A673 (cell line): ENCODE measurements at regions not wholly inside any gene's neighbourhood (a gene's known extent, or its start where the extent isn't known, plus 50 kb on each side); places are given as distances from the start of the nearest gene placed in this dataset.

ENCODE experiments used
- EZH2 ChIP-seq: fragments of 200-600 bp; sonication (generic); IDR thresholded peaks from 2 replicates; pipeline ENCODE4 v1.6.1; 2017; ENCODE audit warnings: borderline replicate concordance, low read depth, mild to moderate bottlenecking, mixed read lengths, antibody characterized with exemption, low read length; ENCODE audit not compliant: poor library complexity, severe bottlenecking
- TF ChIP-seq, protein P1 (sequence below): fragments of 300-800, 200-600 bp; sonication (generic); conservative IDR thresholded peaks from 2 replicates; pipeline ENCODE4 v1.5.1; 2017; ENCODE audit warnings: low read depth, mild to moderate bottlenecking, antibody characterized with exemption, low read length, moderate library complexity, mixed read lengths

DNA sequence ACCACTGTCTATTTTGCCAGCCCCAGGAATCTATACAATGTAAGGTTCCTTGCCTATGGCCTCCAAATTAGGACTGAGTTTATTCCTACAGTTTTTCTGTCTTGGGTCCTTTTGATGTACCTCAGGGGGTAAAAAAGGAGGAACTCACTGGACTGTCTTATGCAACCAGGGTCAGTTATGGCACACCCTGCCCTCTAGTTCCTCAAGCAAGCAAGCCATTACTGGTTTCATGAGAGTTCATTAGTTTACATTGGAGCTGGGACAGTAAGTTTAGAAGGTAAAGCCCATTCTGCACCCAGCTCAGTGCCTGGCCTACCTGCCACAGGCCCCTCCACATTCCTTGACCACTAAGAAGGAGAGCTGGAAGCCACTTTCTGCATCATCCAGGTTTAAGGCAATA lies 68.7 kb upstream of the WIPF1 start:
- TF ChIP-seq, protein P1, sequence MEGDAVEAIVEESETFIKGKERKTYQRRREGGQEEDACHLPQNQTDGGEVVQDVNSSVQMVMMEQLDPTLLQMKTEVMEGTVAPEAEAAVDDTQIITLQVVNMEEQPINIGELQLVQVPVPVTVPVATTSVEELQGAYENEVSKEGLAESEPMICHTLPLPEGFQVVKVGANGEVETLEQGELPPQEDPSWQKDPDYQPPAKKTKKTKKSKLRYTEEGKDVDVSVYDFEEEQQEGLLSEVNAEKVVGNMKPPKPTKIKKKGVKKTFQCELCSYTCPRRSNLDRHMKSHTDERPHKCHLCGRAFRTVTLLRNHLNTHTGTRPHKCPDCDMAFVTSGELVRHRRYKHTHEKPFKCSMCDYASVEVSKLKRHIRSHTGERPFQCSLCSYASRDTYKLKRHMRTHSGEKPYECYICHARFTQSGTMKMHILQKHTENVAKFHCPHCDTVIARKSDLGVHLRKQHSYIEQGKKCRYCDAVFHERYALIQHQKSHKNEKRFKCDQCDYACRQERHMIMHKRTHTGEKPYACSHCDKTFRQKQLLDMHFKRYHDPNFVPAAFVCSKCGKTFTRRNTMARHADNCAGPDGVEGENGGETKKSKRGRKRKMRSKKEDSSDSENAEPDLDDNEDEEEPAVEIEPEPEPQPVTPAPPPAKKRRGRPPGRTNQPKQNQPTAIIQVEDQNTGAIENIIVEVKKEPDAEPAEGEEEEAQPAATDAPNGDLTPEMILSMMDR = no peak
- no peak for TF ChIP-seq EZH2
